Tibial nerve (tissue), 4 donors: ENCODE measurements at regions not wholly inside any gene's neighbourhood (a gene's known extent, or its start where the extent isn't known, plus 50 kb on each side); places are given as distances from the start of the nearest gene placed in this dataset.

ENCODE experiments used
- CTCF ChIP-seq, 5 experiments: fragments of 200-600 bp in 3 of 5; fragments of 450-650 bp in 2 of 5; sonication (generic) in 3 of 5; IDR thresholded peaks; one replicate each; pipeline ENCODE4 v1.5.1; 2016 to 2019; ENCODE audit warnings: antibody characterized with exemption in 5 of 5, mild to moderate bottlenecking in 3 of 5, moderate library complexity in 2 of 5
- EP300 ChIP-seq, 2 donors: sonication (generic); formaldehyde crosslinking; IDR thresholded peaks; one replicate each; pipeline ENCODE4 v1.6.1; 2017; ENCODE audit warnings: antibody characterized with exemption in 2 of 2, mild to moderate bottlenecking in 1 of 2
- POLR2A ChIP-seq, 2 donors: fragments of 450-650 bp; IDR thresholded peaks; one replicate each; pipeline ENCODE4 v1.6.1; 2017; ENCODE audit warnings: antibody characterized with exemption in 2 of 2, mild to moderate bottlenecking in 2 of 2, moderate library complexity in 2 of 2

- TF ChIP-seq CTCF (IDR thresholded peaks at IDR 0.05): no peak
- TF ChIP-seq POLR2A (IDR thresholded peaks at IDR 0.05): no peak
- TF ChIP-seq EP300 (IDR thresholded peaks at IDR 0.05): peak; percentile 25 to 48
These were observed 475.6 kb upstream of the KLF6 start for GRCh38 chr10:4260483-4261124.
